ENCODE measurements at regions not wholly inside any gene's neighbourhood (a gene's known extent, or its start where the extent isn't known, plus 50 kb on each side); places are given as distances from the start of the nearest gene placed in this dataset.

- TF ChIP-seq POLR2A (IDR thresholded peaks at IDR 0.05) (no peak), CTCF (IDR thresholded peaks at IDR 0.05) (no peak), POLR2AphosphoS5 (IDR thresholded peaks at IDR 0.05) (no peak)
Observed at GRCh38 chr18:38879871-38880270, 1314.3 kb upstream of the CELF4 start.
